OCI-LY3 (cell line): ENCODE measurements at regions not wholly inside any gene's neighbourhood (a gene's known extent, or its start where the extent isn't known, plus 50 kb on each side); places are given as distances from the start of the nearest gene placed in this dataset.

Experiments
- H2AFZ ChIP-seq: fragments of 200-600, 300-600 bp; shearing (Covaris generic); 2 replicates; pipeline ENCODE4 v1.6.0; 2014; ENCODE audit warnings: antibody characterized with exemption, low read depth, low read length
- H3K27ac ChIP-seq: fragments of 200-600, 300-600 bp; sonication (generic); 2 replicates; pipeline ENCODE4 v1.5.1; 2014; ENCODE audit warnings: mild to moderate bottlenecking, low read length, moderate library complexity, mixed read lengths
- H3K27me3 ChIP-seq: fragments of 200-600, 300-600 bp; sonication (generic); 2 replicates; pipeline ENCODE4 v1.6.1; 2014; ENCODE audit warnings: low read depth, low read length, mixed read lengths
- H3K36me3 ChIP-seq: fragments of 200-600, 300-600 bp; sonication (generic); replicated peaks from 2 replicates; pipeline ENCODE3; 2014; ENCODE audit warnings: low read depth, low read length, mixed read lengths
- H3K4me1 ChIP-seq: fragments of 300-600, 200-600 bp; sonication (generic); 2 replicates; pipeline ENCODE4 v1.6.1; 2014; ENCODE audit warnings: low read length, mixed read lengths
- H3K4me2 ChIP-seq: fragments of 200-600, 300-600 bp; sonication (generic); 2 replicates; pipeline ENCODE4 v1.6.1; 2014; ENCODE audit warnings: low read length, mixed read lengths
- H3K4me3 ChIP-seq: fragments of 300-600, 200-600 bp; sonication (generic); 2 replicates; pipeline ENCODE4 v1.5.1; 2014; ENCODE audit warnings: antibody characterized with exemption, mild to moderate bottlenecking, low read length, moderate library complexity
- H3K79me2 ChIP-seq: fragments of 300-600, 200-600 bp; shearing (Covaris generic); 2 replicates; pipeline ENCODE4 v1.6.1; 2014; ENCODE audit warnings: mild to moderate bottlenecking, low read length, mixed read lengths
- H3K9ac ChIP-seq: fragments of 300-600, 200-600 bp; shearing (Covaris generic); 2 replicates; pipeline ENCODE4 v1.6.0; 2014; ENCODE audit warnings: mild to moderate bottlenecking, low read length, moderate library complexity
- H3K9me3 ChIP-seq: fragments of 200-600, 300-600 bp; shearing (Covaris generic); 2 replicates; pipeline ENCODE4 v1.6.1; 2014; ENCODE audit warnings: low read length, mixed read lengths; ENCODE audit not compliant: insufficient read depth
- H4K20me1 ChIP-seq: fragments of 200-600, 300-600 bp; sonication (generic); 2 replicates; pipeline ENCODE4 v1.6.1; 2016; ENCODE audit warnings: low read length, mixed read lengths; ENCODE audit not compliant: insufficient read depth
- CTCF ChIP-seq: fragments of 200-600, 300-600 bp; sonication (generic); IDR thresholded peaks from 2 replicates; pipeline ENCODE4 v1.5.1; 2014; ENCODE audit warnings: antibody characterized with exemption, low read length, low read depth
- EZH2phosphoT487 ChIP-seq: fragments of 200-600 bp; shearing (Covaris generic); IDR thresholded peaks from 2 replicates; pipeline ENCODE4 v1.6.1; 2018; ENCODE audit warnings: antibody characterized with exemption, mixed run types, low read depth

GRCh38 chr1:65514041-65514440 lies 93.6 kb downstream of the LEPR start:
- Histone ChIP-seq H3K27me3 (no peaks in the 10 kb centered on the region), H3K9me3 (no peaks in the 10 kb centered on the region), H3K36me3 (no peaks in the 10 kb centered on the region), H3K79me2 (no peaks in the 10 kb centered on the region), H3K4me3 (no peak overlapping the region), H3K4me1 (no peaks in the 10 kb centered on the region), H4K20me1 (no peaks in the 10 kb centered on the region), H3K4me2 (no peak overlapping the region), H2AFZ (no peak overlapping the region), H3K27ac (no peak overlapping the region), H3K9ac (no peak overlapping the region)
- TF ChIP-seq CTCF: no peak
- no peak for TF ChIP-seq EZH2phosphoT487

DNA sequence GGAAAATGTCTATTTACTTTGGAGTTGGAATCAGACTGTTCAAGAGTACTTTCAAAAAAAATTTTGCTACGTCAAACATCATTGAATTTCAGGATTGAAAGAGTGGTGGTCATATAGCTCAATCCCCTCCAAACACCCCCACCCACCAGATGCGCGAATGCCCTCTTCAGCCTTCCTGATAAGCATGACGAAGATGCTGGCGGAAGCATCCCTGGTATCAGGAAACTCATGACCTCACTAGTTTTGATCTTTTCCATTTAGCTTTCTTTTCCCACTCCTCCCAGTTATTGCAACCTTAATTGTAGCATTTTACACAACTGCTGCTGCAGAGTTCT lies 104.4 kb downstream of the LEPR start:
- H3K27me3 ChIP-seq: no peaks in the 10 kb centered on the region
- TF ChIP-seq EZH2phosphoT487 (no peak), CTCF (no peak)

GRCh38 chr1:65525266-65526048 lies 105.0 kb downstream of the LEPR start:
- no peaks in the 10 kb centered on the region for H3K79me2 ChIP-seq
- H3K4me1 ChIP-seq: no peaks in the 10 kb centered on the region
- H2AFZ ChIP-seq: no peak overlapping the region
- no peak overlapping the region for H3K27ac ChIP-seq
- no peaks in the 10 kb centered on the region for H4K20me1 ChIP-seq
- no peaks in the 10 kb centered on the region for H3K9me3 ChIP-seq
- TF ChIP-seq EZH2phosphoT487 (no peak), CTCF (no peak)
- no peak overlapping the region for H3K4me3 ChIP-seq
- H3K9ac ChIP-seq: no peak overlapping the region
- H3K27me3 ChIP-seq: no peaks in the 10 kb centered on the region
- no peaks in the 10 kb centered on the region for H3K36me3 ChIP-seq
- H3K4me2 ChIP-seq: no peak overlapping the region

More for the DNA sequence above, 104.4 kb downstream of the LEPR start:
- Histone ChIP-seq H2AFZ (no peak overlapping the region), H3K36me3 (no peaks in the 10 kb centered on the region), H3K4me2 (no peak overlapping the region), H3K9me3 (no peaks in the 10 kb centered on the region), H4K20me1 (no peaks in the 10 kb centered on the region), H3K27ac (no peak overlapping the region), H3K79me2 (no peaks in the 10 kb centered on the region), H3K9ac (no peak overlapping the region), H3K4me3 (no peak overlapping the region), H3K4me1 (no peaks in the 10 kb centered on the region)

- H3K36me3 ChIP-seq: no peaks in the 10 kb centered on the region
- no peak overlapping the region for H3K4me2 ChIP-seq
- no peak overlapping the region for H2AFZ ChIP-seq
- H3K79me2 ChIP-seq: no peaks in the 10 kb centered on the region
- H3K27ac ChIP-seq: no peak overlapping the region
- no peaks in the 10 kb centered on the region for H3K9me3 ChIP-seq
- no peaks in the 10 kb centered on the region for H3K27me3 ChIP-seq
- no peaks in the 10 kb centered on the region for H3K4me1 ChIP-seq
- H3K9ac ChIP-seq: no peak overlapping the region
- TF ChIP-seq CTCF (no peak), EZH2phosphoT487 (no peak)
- H4K20me1 ChIP-seq: no peaks in the 10 kb centered on the region
- no peak overlapping the region for H3K4me3 ChIP-seq
Observed at GRCh38 chr1:65526049-65526556, 105.6 kb downstream of the LEPR start.
